ENCODE measurements at regions not wholly inside any gene's neighbourhood (a gene's known extent, or its start where the extent isn't known, plus 50 kb on each side); places are given as distances from the start of the nearest gene placed in this dataset.

DNA sequence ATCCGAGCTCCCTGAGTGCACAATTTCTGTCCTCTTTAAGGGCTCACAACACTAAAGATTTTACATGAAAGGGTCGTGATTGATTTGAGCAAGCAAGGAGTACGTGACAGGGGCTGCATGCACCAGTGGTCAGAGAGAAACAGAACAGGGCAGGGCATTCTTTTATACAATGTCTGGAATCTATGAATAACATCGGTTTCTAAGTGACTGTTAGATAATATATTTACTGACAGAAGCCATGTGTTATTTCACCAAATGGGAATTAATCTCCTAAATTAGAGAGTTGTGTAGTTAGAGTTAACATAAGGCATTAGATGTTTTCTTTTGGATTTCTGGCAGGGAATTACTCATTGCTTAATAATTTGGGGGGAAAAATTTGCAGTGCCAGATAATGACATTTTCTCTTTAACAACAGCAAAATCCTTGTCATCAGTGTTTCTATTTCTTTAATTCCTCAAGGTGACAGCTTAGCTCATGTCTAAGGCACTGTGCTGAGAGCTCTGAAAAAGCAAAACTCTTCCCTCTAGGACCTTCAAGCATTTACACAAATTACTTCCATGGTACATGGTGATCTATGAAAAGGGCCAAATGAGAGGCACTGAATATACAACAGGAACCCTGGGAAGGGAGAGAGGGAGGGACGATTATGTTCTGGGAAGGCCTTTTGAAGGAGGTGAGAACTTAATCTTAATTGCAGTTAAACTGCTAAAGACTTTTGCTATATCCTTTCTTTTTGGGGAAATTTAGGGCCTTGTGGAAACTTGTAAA lies 145.0 kb downstream of the RTL3 start:
- Histone ChIP-seq H3K4me3 (ENCODE audit: low read depth in 1 of 3, low read length in 3 of 3) (no peak overlapping the region), H3K9ac (ENCODE audit: low read depth in 1 of 2, low read length in 2 of 2) (no peak overlapping the region), H3K27me3 (ENCODE audit: control insufficient read depth in 4 of 4, insufficient read depth in 4 of 4, low read length in 3 of 4) (no peaks in the 10 kb centered on the region), H3K36me3 (ENCODE audit: control insufficient read depth in 4 of 4, insufficient read depth in 3 of 4, low read depth in 1 of 4, low read length in 3 of 4) (no peaks in the 10 kb centered on the region), H3K4me1 (ENCODE audit: control insufficient read depth in 4 of 4, insufficient read depth in 4 of 4, low read length in 3 of 4) (no peaks in the 10 kb centered on the region), H3K9me3 (ENCODE audit: control insufficient read depth in 4 of 4, low read length in 3 of 4) (no peaks in the 10 kb centered on the region), H3K27ac (ENCODE audit: low read depth in 1 of 2, low read length in 2 of 2) (no peak overlapping the region)
- TF ChIP-seq RXRA (IDR thresholded peaks at IDR 0.05) (no peak), SP1 (IDR thresholded peaks at IDR 0.05) (no peak)
- DNase-seq (ENCODE audit: low spot score): no peak
- WGBS: 60% methylated on average over 5 of the region's 5 CpGs

GRCh38 chrX:78506248-78506647 lies 152.9 kb downstream of the RTL3 start:
- Histone ChIP-seq H3K4me1 (ENCODE audit: control insufficient read depth in 4 of 4, insufficient read depth in 4 of 4, low read length in 3 of 4) (no peaks in the 10 kb centered on the region), H3K27ac (ENCODE audit: low read depth in 1 of 2, low read length in 2 of 2) (no peak overlapping the region), H3K9me3 (ENCODE audit: control insufficient read depth in 4 of 4, low read length in 3 of 4) (no peaks in the 10 kb centered on the region), H3K9ac (ENCODE audit: low read depth in 1 of 2, low read length in 2 of 2) (no peak overlapping the region), H3K27me3 (ENCODE audit: control insufficient read depth in 4 of 4, insufficient read depth in 4 of 4, low read length in 3 of 4) (no peaks in the 10 kb centered on the region), H3K36me3 (ENCODE audit: control insufficient read depth in 4 of 4, insufficient read depth in 3 of 4, low read depth in 1 of 4, low read length in 3 of 4) (no peaks in the 10 kb centered on the region), H3K4me3 (ENCODE audit: low read depth in 1 of 3, low read length in 3 of 3) (no peak overlapping the region)
- no peak for TF ChIP-seq NR2F2 (IDR thresholded peaks at IDR 0.05)
- no peak for TF ChIP-seq HNF4G (IDR thresholded peaks at IDR 0.05)
- TF ChIP-seq EGR1 (IDR thresholded peaks at IDR 0.05; ENCODE audit: low read depth in 2 of 2): no peak
- no peak for TF ChIP-seq ATF3 (IDR thresholded peaks at IDR 0.05)
- TF ChIP-seq FOXA2 (IDR thresholded peaks at IDR 0.05): no peak
- TF ChIP-seq, protein P1, sequence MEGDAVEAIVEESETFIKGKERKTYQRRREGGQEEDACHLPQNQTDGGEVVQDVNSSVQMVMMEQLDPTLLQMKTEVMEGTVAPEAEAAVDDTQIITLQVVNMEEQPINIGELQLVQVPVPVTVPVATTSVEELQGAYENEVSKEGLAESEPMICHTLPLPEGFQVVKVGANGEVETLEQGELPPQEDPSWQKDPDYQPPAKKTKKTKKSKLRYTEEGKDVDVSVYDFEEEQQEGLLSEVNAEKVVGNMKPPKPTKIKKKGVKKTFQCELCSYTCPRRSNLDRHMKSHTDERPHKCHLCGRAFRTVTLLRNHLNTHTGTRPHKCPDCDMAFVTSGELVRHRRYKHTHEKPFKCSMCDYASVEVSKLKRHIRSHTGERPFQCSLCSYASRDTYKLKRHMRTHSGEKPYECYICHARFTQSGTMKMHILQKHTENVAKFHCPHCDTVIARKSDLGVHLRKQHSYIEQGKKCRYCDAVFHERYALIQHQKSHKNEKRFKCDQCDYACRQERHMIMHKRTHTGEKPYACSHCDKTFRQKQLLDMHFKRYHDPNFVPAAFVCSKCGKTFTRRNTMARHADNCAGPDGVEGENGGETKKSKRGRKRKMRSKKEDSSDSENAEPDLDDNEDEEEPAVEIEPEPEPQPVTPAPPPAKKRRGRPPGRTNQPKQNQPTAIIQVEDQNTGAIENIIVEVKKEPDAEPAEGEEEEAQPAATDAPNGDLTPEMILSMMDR (IDR thresholded peaks at IDR 0.05; ENCODE audit: low read depth, low read length, missing input control): no peak
- TF ChIP-seq, protein P2, sequence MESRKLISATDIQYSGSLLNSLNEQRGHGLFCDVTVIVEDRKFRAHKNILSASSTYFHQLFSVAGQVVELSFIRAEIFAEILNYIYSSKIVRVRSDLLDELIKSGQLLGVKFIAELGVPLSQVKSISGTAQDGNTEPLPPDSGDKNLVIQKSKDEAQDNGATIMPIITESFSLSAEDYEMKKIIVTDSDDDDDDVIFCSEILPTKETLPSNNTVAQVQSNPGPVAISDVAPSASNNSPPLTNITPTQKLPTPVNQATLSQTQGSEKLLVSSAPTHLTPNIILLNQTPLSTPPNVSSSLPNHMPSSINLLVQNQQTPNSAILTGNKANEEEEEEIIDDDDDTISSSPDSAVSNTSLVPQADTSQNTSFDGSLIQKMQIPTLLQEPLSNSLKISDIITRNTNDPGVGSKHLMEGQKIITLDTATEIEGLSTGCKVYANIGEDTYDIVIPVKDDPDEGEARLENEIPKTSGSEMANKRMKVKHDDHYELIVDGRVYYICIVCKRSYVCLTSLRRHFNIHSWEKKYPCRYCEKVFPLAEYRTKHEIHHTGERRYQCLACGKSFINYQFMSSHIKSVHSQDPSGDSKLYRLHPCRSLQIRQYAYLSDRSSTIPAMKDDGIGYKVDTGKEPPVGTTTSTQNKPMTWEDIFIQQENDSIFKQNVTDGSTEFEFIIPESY (IDR thresholded peaks at IDR 0.05): no peak
- no peak for TF ChIP-seq FOXA1 (IDR thresholded peaks at IDR 0.05)
- TF ChIP-seq MAX (IDR thresholded peaks at IDR 0.05): no peak
- TF ChIP-seq RAD21 (IDR thresholded peaks at IDR 0.05): no peak
- TF ChIP-seq, protein P3, sequence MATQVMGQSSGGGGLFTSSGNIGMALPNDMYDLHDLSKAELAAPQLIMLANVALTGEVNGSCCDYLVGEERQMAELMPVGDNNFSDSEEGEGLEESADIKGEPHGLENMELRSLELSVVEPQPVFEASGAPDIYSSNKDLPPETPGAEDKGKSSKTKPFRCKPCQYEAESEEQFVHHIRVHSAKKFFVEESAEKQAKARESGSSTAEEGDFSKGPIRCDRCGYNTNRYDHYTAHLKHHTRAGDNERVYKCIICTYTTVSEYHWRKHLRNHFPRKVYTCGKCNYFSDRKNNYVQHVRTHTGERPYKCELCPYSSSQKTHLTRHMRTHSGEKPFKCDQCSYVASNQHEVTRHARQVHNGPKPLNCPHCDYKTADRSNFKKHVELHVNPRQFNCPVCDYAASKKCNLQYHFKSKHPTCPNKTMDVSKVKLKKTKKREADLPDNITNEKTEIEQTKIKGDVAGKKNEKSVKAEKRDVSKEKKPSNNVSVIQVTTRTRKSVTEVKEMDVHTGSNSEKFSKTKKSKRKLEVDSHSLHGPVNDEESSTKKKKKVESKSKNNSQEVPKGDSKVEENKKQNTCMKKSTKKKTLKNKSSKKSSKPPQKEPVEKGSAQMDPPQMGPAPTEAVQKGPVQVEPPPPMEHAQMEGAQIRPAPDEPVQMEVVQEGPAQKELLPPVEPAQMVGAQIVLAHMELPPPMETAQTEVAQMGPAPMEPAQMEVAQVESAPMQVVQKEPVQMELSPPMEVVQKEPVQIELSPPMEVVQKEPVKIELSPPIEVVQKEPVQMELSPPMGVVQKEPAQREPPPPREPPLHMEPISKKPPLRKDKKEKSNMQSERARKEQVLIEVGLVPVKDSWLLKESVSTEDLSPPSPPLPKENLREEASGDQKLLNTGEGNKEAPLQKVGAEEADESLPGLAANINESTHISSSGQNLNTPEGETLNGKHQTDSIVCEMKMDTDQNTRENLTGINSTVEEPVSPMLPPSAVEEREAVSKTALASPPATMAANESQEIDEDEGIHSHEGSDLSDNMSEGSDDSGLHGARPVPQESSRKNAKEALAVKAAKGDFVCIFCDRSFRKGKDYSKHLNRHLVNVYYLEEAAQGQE (IDR thresholded peaks at IDR 0.05): no peak
- no peak for TF ChIP-seq SP1 (IDR thresholded peaks at IDR 0.05)
- no peak for TF ChIP-seq RXRA (IDR thresholded peaks at IDR 0.05)
- no peak for TF ChIP-seq YY1 (IDR thresholded peaks at IDR 0.05)
- no peak for TF ChIP-seq JUND (IDR thresholded peaks at IDR 0.05)
- no peak for TF ChIP-seq GABPA (IDR thresholded peaks at IDR 0.05 in 1 of 2, conservative IDR thresholded peaks at IDR 0.05 in 1 of 2)
- DNase-seq (ENCODE audit: low spot score): no peak
- 70% methylated on average over 1 of the region's 1 CpG for WGBS

All from liver (tissue), 8 donors.